ENCODE measurements at regions not wholly inside any gene's neighbourhood (a gene's known extent, or its start where the extent isn't known, plus 50 kb on each side); places are given as distances from the start of the nearest gene placed in this dataset.

DNA sequence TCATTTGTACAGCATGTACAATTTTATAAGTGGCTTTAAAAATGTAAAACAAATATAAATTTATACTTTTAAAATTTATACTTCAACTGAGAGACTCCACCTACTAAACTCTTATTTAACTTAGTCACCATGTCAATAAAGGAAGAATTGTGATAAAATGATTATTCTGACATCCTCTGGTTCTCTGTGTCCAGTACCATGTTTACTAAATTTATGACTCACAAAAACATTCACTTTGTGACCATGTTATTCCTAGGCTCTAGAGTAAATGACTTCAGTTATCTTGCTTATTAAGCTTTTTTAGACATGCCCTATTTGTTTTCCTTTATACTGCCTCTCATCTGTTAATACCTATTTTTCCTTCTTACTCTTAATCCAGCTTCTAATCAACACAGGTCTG, 959.6 kb upstream of the SLC39A10 start:
- FAIRE-seq, result no peak

GRCh38 chr2:194696690-194697089, 960.3 kb upstream of the SLC39A10 start:
- H3K4me1 ChIP-seq (ENCODE audit: insufficient read depth, low read length), result no peaks in the 10 kb centered on the region
- H3K27me3 ChIP-seq (ENCODE audit: control insufficient read depth in 1 of 2, insufficient read depth in 2 of 2, low read length in 2 of 2), result no peaks in the 10 kb centered on the region
- H2AFZ ChIP-seq (ENCODE audit: low read length), result no peak overlapping the region
- no peak overlapping the region for H3K4me2 ChIP-seq (ENCODE audit: low read depth, low read length)
- no peak overlapping the region for H3K4me3 ChIP-seq (replicated peaks in 1 of 3; ENCODE audit: insufficient read depth in 1 of 3, low read depth in 2 of 3, low read length in 3 of 3)
- H3K27ac ChIP-seq (ENCODE audit: extremely low read length, insufficient read depth, low read length), result no peak overlapping the region
- in situ Hi-C loops (cut with HindIII; ENCODE audit: extremely low pct_ligation_motif_present, low pct_unique_long_range_greater_than_20kb) (no loop called here), intact Hi-C loops (cut with micrococcal nuclease; ENCODE audit: unreplicated experiment) (no loop called here)
- DNase-seq (ENCODE audit: low spot score) (no peak), ATAC-seq (no peak), FAIRE-seq (no peak)
- no peaks in the 10 kb centered on the region for H3K9me3 ChIP-seq (ENCODE audit: low read length)
- no peaks in the 10 kb centered on the region for H3K36me3 ChIP-seq (replicated peaks in 1 of 2; ENCODE audit: control insufficient read depth in 1 of 2, insufficient read depth in 2 of 2, low read length in 2 of 2)
- no peaks in the 10 kb centered on the region for H3K79me2 ChIP-seq (ENCODE audit: insufficient read depth, low read length)
- ChIA-PET POLR2A (no interaction called here), CTCF (ENCODE audit: low intra/inter-chr PET ratio, low total read pairs) (no interaction called here)
- BruUV-seq (replicated peaks), result no TSS peak
- no peaks in the 10 kb centered on the region for H4K20me1 ChIP-seq (ENCODE audit: insufficient read depth, low read length)
- H3K9ac ChIP-seq (ENCODE audit: insufficient read depth, low read depth, low read length), result no peak overlapping the region
- no peak for TF ChIP-seq ZNF121 (CRISPR knock-in tag; IDR thresholded peaks at IDR 0.05)
- no peak for TF ChIP-seq SIX1 (CRISPR knock-in tag; IDR thresholded peaks at IDR 0.05; ENCODE audit: borderline replicate concordance)
- TF ChIP-seq KLF11 (CRISPR knock-in tag; IDR thresholded peaks at IDR 0.05), result no peak
- TF ChIP-seq HOXA5 (CRISPR knock-in tag; IDR thresholded peaks at IDR 0.05), result no peak
- no peak for TF ChIP-seq TSC22D2 (CRISPR knock-in tag; IDR thresholded peaks at IDR 0.05; ENCODE audit: borderline replicate concordance)
- no peak for TF ChIP-seq ATF7-NPFF (CRISPR knock-in tag; IDR thresholded peaks at IDR 0.05; ENCODE audit: low read depth)
- no peak for TF ChIP-seq ZNF33B (CRISPR knock-in tag; IDR thresholded peaks at IDR 0.05)

More for the DNA sequence above, 959.6 kb upstream of the SLC39A10 start:
- TF ChIP-seq TOE1 (CRISPR knock-in tag; IDR thresholded peaks at IDR 0.05), result no peak
- TF ChIP-seq IRF2 (CRISPR knock-in tag; IDR thresholded peaks at IDR 0.05), result no peak
- TF ChIP-seq SATB2 (CRISPR knock-in tag; IDR thresholded peaks at IDR 0.05), result no peak
- no peak for TF ChIP-seq ZNF180 (CRISPR knock-in tag; IDR thresholded peaks at IDR 0.05; ENCODE audit: borderline replicate concordance, low read depth)
- TF ChIP-seq ZNF703 (CRISPR knock-in tag; IDR thresholded peaks at IDR 0.05; ENCODE audit: borderline replicate concordance), result no peak
- TF ChIP-seq BCL6 (CRISPR knock-in tag; IDR thresholded peaks at IDR 0.05), result no peak
- no peak for TF ChIP-seq NR2C2 (CRISPR knock-in tag; IDR thresholded peaks at IDR 0.05; ENCODE audit: borderline replicate concordance)
- TF ChIP-seq ZZZ3 (CRISPR knock-in tag; IDR thresholded peaks at IDR 0.05; ENCODE audit: borderline replicate concordance), result no peak
- TF ChIP-seq ZNF224 (CRISPR knock-in tag; IDR thresholded peaks at IDR 0.05), result no peak
- TF ChIP-seq THAP11 (CRISPR knock-in tag; IDR thresholded peaks at IDR 0.05), result no peak
- TF ChIP-seq ELF1 (CRISPR knock-in tag; IDR thresholded peaks at IDR 0.05), result no peak
- no peak for TF ChIP-seq SMAD9 (CRISPR knock-in tag; IDR thresholded peaks at IDR 0.05)
- TF ChIP-seq E2F1 (CRISPR knock-in tag; IDR thresholded peaks at IDR 0.05), result no peak
- TF ChIP-seq NAIF1 (CRISPR knock-in tag; IDR thresholded peaks at IDR 0.05; ENCODE audit: borderline replicate concordance), result no peak
- no peak for TF ChIP-seq CCAR2 (optimal IDR thresholded peaks at IDR 0.05; ENCODE audit: low read depth, low read length)
- no peak for TF ChIP-seq MAF1 (CRISPR knock-in tag; IDR thresholded peaks at IDR 0.05; ENCODE audit: borderline replicate concordance)
- TF ChIP-seq KDM5A (IDR thresholded peaks at IDR 0.05; ENCODE audit: borderline replicate concordance, low read length), result no peak
- no peaks in the 10 kb centered on the region for H3K36me3 ChIP-seq (replicated peaks in 1 of 2; ENCODE audit: control insufficient read depth in 1 of 2, insufficient read depth in 2 of 2, low read length in 2 of 2)
- no peaks in the 10 kb centered on the region for H3K4me1 ChIP-seq (ENCODE audit: insufficient read depth, low read length)
- BruUV-seq (replicated peaks), result no TSS peak
- no peak overlapping the region for H3K4me3 ChIP-seq (replicated peaks in 1 of 3; ENCODE audit: insufficient read depth in 1 of 3, low read depth in 2 of 3, low read length in 3 of 3)
- in situ Hi-C loops (cut with HindIII; ENCODE audit: extremely low pct_ligation_motif_present, low pct_unique_long_range_greater_than_20kb) (no loop called here), intact Hi-C loops (cut with micrococcal nuclease; ENCODE audit: unreplicated experiment) (no loop called here)
- CTCF ChIA-PET (ENCODE audit: low intra/inter-chr PET ratio, low total read pairs), result no interaction called here
- no peak overlapping the region for H3K9ac ChIP-seq (ENCODE audit: insufficient read depth, low read depth, low read length)
- ATAC-seq (no peak), DNase-seq (ENCODE audit: low spot score) (no peak)
- POLR2A ChIA-PET, result no interaction called here
- H3K9me3 ChIP-seq (ENCODE audit: low read length), result no peaks in the 10 kb centered on the region
- no peaks in the 10 kb centered on the region for H4K20me1 ChIP-seq (ENCODE audit: insufficient read depth, low read length)
- no peaks in the 10 kb centered on the region for H3K79me2 ChIP-seq (ENCODE audit: insufficient read depth, low read length)
- H3K27me3 ChIP-seq (ENCODE audit: control insufficient read depth in 1 of 2, insufficient read depth in 2 of 2, low read length in 2 of 2), result no peaks in the 10 kb centered on the region
- H2AFZ ChIP-seq (ENCODE audit: low read length), result no peak overlapping the region
- H3K4me2 ChIP-seq (ENCODE audit: low read depth, low read length), result no peak overlapping the region
- no peak overlapping the region for H3K27ac ChIP-seq (ENCODE audit: extremely low read length, insufficient read depth, low read length)
